ENCODE measurements at regions not wholly inside any gene's neighbourhood (a gene's known extent, or its start where the extent isn't known, plus 50 kb on each side); places are given as distances from the start of the nearest gene placed in this dataset.

DNA sequence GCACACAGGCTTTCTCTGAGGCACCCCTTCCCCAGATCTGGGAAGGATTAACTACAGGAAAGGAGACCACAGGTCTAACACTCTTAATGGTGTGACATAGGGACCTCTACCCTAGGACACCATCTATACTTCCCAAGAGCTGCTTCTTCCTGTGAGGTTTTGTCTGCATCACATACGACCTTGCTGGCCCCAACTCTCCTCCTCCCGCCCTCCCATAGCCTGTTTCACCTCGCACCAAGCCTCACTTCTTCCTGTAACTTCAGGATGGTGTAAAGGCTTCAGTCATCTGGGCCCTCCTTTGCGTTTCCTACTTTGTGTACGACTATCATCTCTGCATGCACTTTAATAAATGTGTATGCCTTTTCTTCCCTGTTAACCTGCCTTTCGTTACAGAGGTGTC, 274.3 kb downstream of the KLF6 start:
- H3K4me3 ChIP-seq (ENCODE audit: control insufficient read depth, low read depth, low read length): no peak overlapping the region
- no peak for DNase-seq (ENCODE audit: low read depth)
- TF ChIP-seq CTCF (IDR thresholded peaks at IDR 0.05; ENCODE audit: control insufficient read depth, insufficient read depth, low read depth, low read length, missing control alignments): no peak

DNA sequence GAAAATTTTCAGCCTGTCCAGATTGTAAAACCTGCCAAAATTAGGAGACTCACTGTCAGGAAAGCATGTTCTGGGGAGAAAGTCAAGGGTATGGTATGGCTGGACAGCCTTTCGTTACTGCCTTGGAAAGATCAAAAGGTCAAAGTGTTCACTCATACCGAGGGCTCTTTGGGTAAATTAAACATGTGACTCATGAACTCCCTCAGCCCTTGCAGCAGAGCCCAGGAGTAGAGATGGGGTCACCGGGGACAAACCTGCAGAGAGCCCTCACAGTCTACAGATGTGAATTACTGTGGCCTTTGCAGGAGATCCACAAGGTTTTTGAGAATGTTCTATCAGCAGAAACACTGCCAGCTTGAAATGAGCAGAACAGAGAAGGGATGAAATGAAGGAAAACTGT, 275.7 kb downstream of the KLF6 start:
- H3K4me3 ChIP-seq (ENCODE audit: control insufficient read depth, low read depth, low read length): no peak overlapping the region
- DNase-seq (ENCODE audit: low read depth): no peak
- TF ChIP-seq CTCF (IDR thresholded peaks at IDR 0.05; ENCODE audit: control insufficient read depth, insufficient read depth, low read depth, low read length, missing control alignments): no peak

DNA sequence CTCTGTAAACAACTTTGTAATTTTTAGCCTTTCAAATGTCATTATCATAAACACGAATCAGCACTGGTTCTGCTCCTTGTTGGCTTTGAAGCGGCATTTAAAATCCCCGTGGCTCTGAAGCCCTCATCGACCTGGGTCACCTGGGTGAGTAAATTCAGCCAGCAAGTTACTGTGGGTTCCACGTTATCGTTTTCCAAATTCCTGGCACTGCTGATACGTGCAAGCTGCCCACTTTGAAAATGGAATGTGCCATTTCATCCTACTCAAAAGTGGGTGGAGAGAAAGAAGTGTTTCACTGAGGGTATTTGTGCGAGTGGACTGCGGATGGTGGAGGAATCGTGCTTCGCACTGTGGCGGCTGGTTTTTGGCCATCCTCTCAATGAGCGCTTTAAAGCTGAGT, 281.7 kb downstream of the KLF6 start:
- DNase-seq (ENCODE audit: low read depth): no peak
- TF ChIP-seq CTCF (IDR thresholded peaks at IDR 0.05; ENCODE audit: control insufficient read depth, insufficient read depth, low read depth, low read length, missing control alignments): no peak
- H3K4me3 ChIP-seq (ENCODE audit: control insufficient read depth, low read depth, low read length): no peak overlapping the region

DNA sequence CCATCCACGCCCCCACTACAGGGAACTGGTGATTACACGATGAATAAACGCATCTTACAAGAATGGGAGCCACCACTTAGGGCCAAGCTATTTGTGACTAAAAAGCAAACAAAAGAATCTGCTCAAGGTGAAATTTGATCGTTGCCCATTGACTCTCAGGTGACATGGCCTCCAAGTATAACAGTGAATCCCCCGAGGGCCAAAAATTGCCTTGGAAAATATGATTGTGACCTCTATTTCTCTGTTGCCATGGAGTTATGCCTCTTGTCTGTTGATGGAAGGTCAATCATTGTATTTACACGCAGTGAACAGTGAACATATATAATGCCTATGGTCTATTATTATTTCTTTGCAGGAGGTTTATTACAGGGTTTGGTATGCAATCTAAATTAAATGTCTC, 282.3 kb downstream of the KLF6 start:
- H3K4me3 ChIP-seq (ENCODE audit: control insufficient read depth, low read depth, low read length): no peak overlapping the region
- no peak for DNase-seq (ENCODE audit: low read depth)
- TF ChIP-seq CTCF (IDR thresholded peaks at IDR 0.05; ENCODE audit: control insufficient read depth, insufficient read depth, low read depth, low read length, missing control alignments): no peak

- DNase-seq (ENCODE audit: low read depth): no peak
- H3K4me3 ChIP-seq (ENCODE audit: control insufficient read depth, low read depth, low read length): no peak overlapping the region
- no peak for TF ChIP-seq CTCF (IDR thresholded peaks at IDR 0.05; ENCODE audit: control insufficient read depth, insufficient read depth, low read depth, low read length, missing control alignments)
These were observed 284.6 kb downstream of the KLF6 start for GRCh38 chr10:3500408-3500856.

DNA sequence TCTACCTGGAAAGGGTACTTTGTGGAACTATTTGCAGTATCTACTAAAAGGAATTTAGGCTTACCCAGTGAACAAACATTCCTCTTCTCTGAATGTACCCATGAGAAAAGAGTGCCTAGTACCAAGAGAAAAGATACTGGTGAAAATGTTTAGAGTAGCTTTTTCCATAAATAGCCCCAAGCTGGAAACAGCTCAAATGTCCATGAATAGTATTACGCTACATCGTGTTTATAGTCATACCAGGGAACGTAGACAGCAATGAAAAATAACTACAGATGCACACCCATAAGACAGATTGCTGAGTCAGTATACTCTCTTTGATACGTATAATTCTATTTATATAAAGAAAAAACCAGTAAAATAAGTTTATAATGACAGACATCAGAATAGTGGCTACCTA, 285.9 kb downstream of the KLF6 start:
- no peak overlapping the region for H3K4me3 ChIP-seq (ENCODE audit: control insufficient read depth, low read depth, low read length)
- TF ChIP-seq CTCF (IDR thresholded peaks at IDR 0.05; ENCODE audit: control insufficient read depth, insufficient read depth, low read depth, low read length, missing control alignments): no peak
- DNase-seq (ENCODE audit: low read depth): no peak

- no peak for DNase-seq (ENCODE audit: low read depth)
- no peak for TF ChIP-seq CTCF (IDR thresholded peaks at IDR 0.05; ENCODE audit: control insufficient read depth, insufficient read depth, low read depth, low read length, missing control alignments)
- H3K4me3 ChIP-seq (ENCODE audit: control insufficient read depth, low read depth, low read length): no peak overlapping the region
These were observed 287.4 kb downstream of the KLF6 start for GRCh38 chr10:3497581-3497980.
